ENCODE measurements at regions not wholly inside any gene's neighbourhood (a gene's known extent, or its start where the extent isn't known, plus 50 kb on each side); places are given as distances from the start of the nearest gene placed in this dataset.
"Not testable (repeated sequence)": the region's sequence is repeated elsewhere in the genome, so short reads cannot be mapped to it uniquely, and the experiment has no call there.

- POLR2A ChIA-PET, result no interaction called here
- intact Hi-C loops (cut with micrococcal nuclease), result no loop called here
- Mint-ChIP-seq H3K36me3 (ENCODE audit: low read depth) (peaks cover 2% of the 10 kb centered on the region), H3K4me3 (no peak overlapping the region), H3K4me1 (ENCODE audit: low read depth) (peaks cover 13% of the 10 kb centered on the region), H3K27me3 (peaks cover 1% of the 10 kb centered on the region), H3K9me3 (peaks cover 23% of the 10 kb centered on the region), H3K27ac (no peak overlapping the region)
- DNase-seq (no peak), ATAC-seq (no peak)
- CTCF ChIA-PET, result interaction anchor here (0.9 kb wide), 1 partner anchor 24 kb away, joined by 3 read pairs; no protein-coding TSS in a partner anchor
- TF ChIP-seq CTCF (IDR thresholded peaks at IDR 0.05), result no peak
Measured at GRCh38 chr18:9049495-9049809, 53.0 kb upstream of the NDUFV2 start.

GRCh38 chr18:9050628-9051284, 51.7 kb upstream of the NDUFV2 start:
- intact Hi-C loops (cut with micrococcal nuclease); CTCF ChIA-PET; H3K27ac Mint-ChIP-seq; H3K27me3 Mint-ChIP-seq; H3K36me3 Mint-ChIP-seq (ENCODE audit: low read depth); ATAC-seq; H3K4me3 Mint-ChIP-seq; DNase-seq; POLR2A ChIA-PET: not testable (repeated sequence)
- Mint-ChIP-seq H3K9me3 (peaks cover 23% of the 10 kb centered on the region), H3K4me1 (ENCODE audit: low read depth) (peaks cover 16% of the 10 kb centered on the region)
